ENCODE measurements at regions not wholly inside any gene's neighbourhood (a gene's known extent, or its start where the extent isn't known, plus 50 kb on each side); places are given as distances from the start of the nearest gene placed in this dataset.
A peak's percentile ranks its signal among the peaks of the same experiment; 100 is the strongest.

DNA sequence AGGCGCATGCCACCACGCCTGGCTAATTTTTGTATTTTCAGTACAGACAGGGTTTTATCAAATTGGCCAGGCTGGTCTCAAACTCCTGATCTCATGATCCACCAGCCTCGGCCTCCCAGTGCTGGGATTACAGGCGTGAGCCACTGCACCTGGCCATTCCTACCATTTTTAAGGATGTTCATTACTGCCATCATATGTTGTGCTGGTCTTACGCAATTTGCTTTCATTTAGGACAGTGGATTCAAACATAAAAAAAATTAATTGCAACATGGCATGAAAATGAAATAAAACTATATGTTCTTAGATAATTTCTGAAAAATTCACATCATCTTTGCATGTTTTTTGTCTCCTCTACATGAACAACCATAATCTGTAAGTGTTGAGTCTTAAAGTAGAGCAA is 527.7 kb downstream of the LTN1 start:
- DNase-seq (no peak), ATAC-seq (no peak)
- Histone ChIP-seq H3K27me3 (no peaks in the 10 kb centered on the region), H3K4me1 (no peaks in the 10 kb centered on the region), H3K4me3 (no peak overlapping the region), H3K36me3 (no peaks in the 10 kb centered on the region), H3K9me3 (no peaks in the 10 kb centered on the region), H3K27ac (no peak overlapping the region)
- TF ChIP-seq, protein P1, sequence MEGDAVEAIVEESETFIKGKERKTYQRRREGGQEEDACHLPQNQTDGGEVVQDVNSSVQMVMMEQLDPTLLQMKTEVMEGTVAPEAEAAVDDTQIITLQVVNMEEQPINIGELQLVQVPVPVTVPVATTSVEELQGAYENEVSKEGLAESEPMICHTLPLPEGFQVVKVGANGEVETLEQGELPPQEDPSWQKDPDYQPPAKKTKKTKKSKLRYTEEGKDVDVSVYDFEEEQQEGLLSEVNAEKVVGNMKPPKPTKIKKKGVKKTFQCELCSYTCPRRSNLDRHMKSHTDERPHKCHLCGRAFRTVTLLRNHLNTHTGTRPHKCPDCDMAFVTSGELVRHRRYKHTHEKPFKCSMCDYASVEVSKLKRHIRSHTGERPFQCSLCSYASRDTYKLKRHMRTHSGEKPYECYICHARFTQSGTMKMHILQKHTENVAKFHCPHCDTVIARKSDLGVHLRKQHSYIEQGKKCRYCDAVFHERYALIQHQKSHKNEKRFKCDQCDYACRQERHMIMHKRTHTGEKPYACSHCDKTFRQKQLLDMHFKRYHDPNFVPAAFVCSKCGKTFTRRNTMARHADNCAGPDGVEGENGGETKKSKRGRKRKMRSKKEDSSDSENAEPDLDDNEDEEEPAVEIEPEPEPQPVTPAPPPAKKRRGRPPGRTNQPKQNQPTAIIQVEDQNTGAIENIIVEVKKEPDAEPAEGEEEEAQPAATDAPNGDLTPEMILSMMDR (IDR thresholded peaks at IDR 0.05) = no peak
- intact Hi-C loops (cut with DNase I) = no loop called here

DNA sequence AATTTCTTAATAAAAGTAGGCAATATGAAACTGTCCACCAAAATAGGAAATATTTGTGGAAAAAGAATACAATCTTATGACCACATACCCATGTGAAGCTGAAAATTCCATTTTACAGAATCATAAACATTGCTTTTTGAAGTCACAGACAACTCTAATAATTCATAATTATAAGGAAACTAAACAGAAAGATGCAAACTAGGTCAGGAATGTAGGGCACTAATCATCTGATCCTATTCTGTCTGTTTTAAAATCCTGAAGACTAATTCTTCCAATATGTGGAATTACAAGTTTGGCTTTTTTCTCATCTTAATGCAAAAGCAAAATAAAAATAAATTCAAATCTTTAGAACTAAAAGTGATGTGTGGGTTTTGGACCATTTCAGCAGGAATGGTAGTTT is 528.6 kb downstream of the LTN1 start:
- no peaks in the 10 kb centered on the region for H3K4me1 ChIP-seq
- DNase-seq = no peak
- TF ChIP-seq, protein P1 (IDR thresholded peaks at IDR 0.05) = no peak
- intact Hi-C loops (cut with DNase I) = no loop called here
- no peaks in the 10 kb centered on the region for H3K27me3 ChIP-seq
- H3K4me3 ChIP-seq = no peak overlapping the region
- no peaks in the 10 kb centered on the region for H3K9me3 ChIP-seq
- no peak for ATAC-seq
- H3K36me3 ChIP-seq = no peaks in the 10 kb centered on the region
- no peak overlapping the region for H3K27ac ChIP-seq

DNA sequence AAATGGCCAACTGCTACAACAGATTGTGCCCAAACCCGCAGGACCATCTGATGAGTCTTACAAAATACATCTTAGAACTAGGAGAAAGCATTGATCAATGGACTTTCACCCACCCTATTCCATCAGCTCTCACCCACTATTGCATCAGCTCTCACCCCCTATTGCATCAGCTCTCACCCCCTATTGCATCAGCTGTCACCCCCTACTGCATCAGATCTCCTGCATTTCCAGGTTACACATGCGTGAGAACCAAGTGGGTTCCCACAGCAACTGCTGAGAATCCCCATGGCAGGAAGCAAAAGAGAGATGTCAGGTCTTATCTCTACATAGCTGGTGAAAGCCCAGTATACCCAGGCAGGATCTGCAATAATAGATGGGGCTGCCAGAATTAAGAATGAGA is 533.5 kb downstream of the LTN1 start:
- ATAC-seq = no peak
- Histone ChIP-seq H3K27me3 (no peaks in the 10 kb centered on the region), H3K36me3 (no peaks in the 10 kb centered on the region), H3K9me3 (no peaks in the 10 kb centered on the region), H3K27ac (no peak overlapping the region), H3K4me3 (no peak overlapping the region), H3K4me1 (no peaks in the 10 kb centered on the region)
- TF ChIP-seq, protein P1 (IDR thresholded peaks at IDR 0.05) = no peak
- intact Hi-C loops (cut with DNase I) = no loop called here
- DNase-seq = no peak

DNA sequence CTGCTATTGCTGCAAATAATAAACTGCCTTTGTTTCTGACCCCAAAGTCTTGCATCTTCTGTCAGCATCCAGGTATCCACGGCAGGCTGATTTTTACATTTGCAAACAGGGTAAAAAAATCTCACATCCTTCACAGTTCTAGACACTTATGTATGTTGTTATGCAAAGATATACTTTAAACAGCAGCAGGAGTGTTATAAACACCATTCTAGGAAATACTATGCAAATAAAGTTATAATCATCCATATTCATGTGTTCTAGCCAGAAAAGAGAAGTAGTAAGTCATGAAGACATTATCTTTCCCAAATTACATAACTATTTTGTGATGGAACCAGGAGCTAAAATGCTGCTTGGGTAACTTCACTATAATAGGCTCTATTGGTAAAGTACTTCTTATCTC is 534.2 kb downstream of the LTN1 start:
- Histone ChIP-seq H3K27ac (no peak overlapping the region), H3K4me1 (no peaks in the 10 kb centered on the region), H3K9me3 (no peaks in the 10 kb centered on the region), H3K36me3 (no peaks in the 10 kb centered on the region), H3K27me3 (no peaks in the 10 kb centered on the region), H3K4me3 (no peak overlapping the region)
- no peak for DNase-seq
- ATAC-seq = no peak
- TF ChIP-seq, protein P1 (IDR thresholded peaks at IDR 0.05) = no peak
- intact Hi-C loops (cut with DNase I) = no loop called here

DNA sequence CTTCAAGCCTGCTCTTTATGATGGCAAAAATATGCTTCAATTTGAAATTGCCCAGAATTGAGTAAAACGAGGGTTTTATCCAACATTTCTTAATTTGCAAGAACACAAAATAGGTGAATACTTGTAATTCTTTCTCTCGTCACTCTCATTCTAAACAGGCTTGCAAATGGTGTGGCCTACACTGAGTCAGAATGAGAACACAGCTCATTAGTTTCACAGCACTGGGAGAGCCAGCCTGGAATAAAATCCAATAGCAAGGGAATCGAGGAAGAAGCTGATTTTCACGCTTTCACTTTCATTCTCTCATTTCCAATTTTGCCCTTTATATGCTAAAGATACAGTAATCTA is 537.5 kb downstream of the LTN1 start:
- TF ChIP-seq, protein P1 (IDR thresholded peaks at IDR 0.05) = no peak
- H3K27ac ChIP-seq = no peak overlapping the region
- intact Hi-C loops (cut with DNase I) = no loop called here
- no peak overlapping the region for H3K4me3 ChIP-seq
- no peaks in the 10 kb centered on the region for H3K4me1 ChIP-seq
- peak; percentile 33 for ATAC-seq
- H3K36me3 ChIP-seq = no peaks in the 10 kb centered on the region
- H3K27me3 ChIP-seq = no peaks in the 10 kb centered on the region
- DNase-seq = no peak
- no peaks in the 10 kb centered on the region for H3K9me3 ChIP-seq

All from left lung (tissue), 4 donors.